NAMALWA (cell line): ENCODE measurements at regions not wholly inside any gene's neighbourhood (a gene's known extent, or its start where the extent isn't known, plus 50 kb on each side); places are given as distances from the start of the nearest gene placed in this dataset.

Experiments used
- DNase-seq: peaks from one replicate; pipeline ENCODE4 v3.0.0-alpha.2; 2015; ENCODE audit warnings: low spot score

- no peak for DNase-seq
Measured at GRCh38 chr2:6626401-6627012, 239.2 kb downstream of the CMPK2 start.

GRCh38 chr2:6627316-6627715, 238.4 kb downstream of the CMPK2 start:
- DNase-seq = no peak

- no peak for DNase-seq
Measured at GRCh38 chr2:6630209-6630608, 235.5 kb downstream of the CMPK2 start.

- no peak for DNase-seq
Measured at GRCh38 chr2:6635296-6635695, 230.4 kb downstream of the CMPK2 start.

- no peak for DNase-seq
Measured at GRCh38 chr2:6637330-6637729, 228.4 kb downstream of the CMPK2 start.

- no peak for DNase-seq
Measured at GRCh38 chr2:6639929-6640620, 225.6 kb downstream of the CMPK2 start.

GRCh38 chr2:6640621-6641015, 225.1 kb downstream of the CMPK2 start:
- DNase-seq = no peak

- DNase-seq = no peak
Measured at GRCh38 chr2:6641956-6642355, 223.8 kb downstream of the CMPK2 start.

GRCh38 chr2:6644261-6644660, 221.4 kb downstream of the CMPK2 start:
- no peak for DNase-seq

- DNase-seq = no peak
Measured at GRCh38 chr2:6645004-6645403, 220.7 kb downstream of the CMPK2 start.

- DNase-seq = no peak
Measured at GRCh38 chr2:6645672-6646071, 220.0 kb downstream of the CMPK2 start.

GRCh38 chr2:6647046-6647445, 218.7 kb downstream of the CMPK2 start:
- no peak for DNase-seq

GRCh38 chr2:6648596-6649247, 217.0 kb downstream of the CMPK2 start:
- no peak for DNase-seq

- no peak for DNase-seq
Measured at GRCh38 chr2:6650311-6650710, 215.4 kb downstream of the CMPK2 start.

GRCh38 chr2:6652251-6652650, 213.5 kb downstream of the CMPK2 start:
- no peak for DNase-seq

- DNase-seq = no peak
Measured at GRCh38 chr2:6653281-6653750, 212.4 kb downstream of the CMPK2 start.

GRCh38 chr2:6654279-6654678, 211.4 kb downstream of the CMPK2 start:
- no peak for DNase-seq

GRCh38 chr2:6656633-6657032, 209.1 kb downstream of the CMPK2 start:
- no peak for DNase-seq

- no peak for DNase-seq
Measured at GRCh38 chr2:6657136-6657535, 208.6 kb downstream of the CMPK2 start.

- DNase-seq = no peak
Measured at GRCh38 chr2:6657855-6658254, 207.9 kb downstream of the CMPK2 start.

- no peak for DNase-seq
Measured at GRCh38 chr2:6664332-6665061, 201.2 kb downstream of the CMPK2 start.
